A673 (cell line): ENCODE measurements at regions not wholly inside any gene's neighbourhood (a gene's known extent, or its start where the extent isn't known, plus 50 kb on each side); places are given as distances from the start of the nearest gene placed in this dataset.

Experiments
- EZH2 ChIP-seq: fragments of 200-600 bp; sonication (generic); IDR thresholded peaks from 2 replicates; pipeline ENCODE4 v1.6.1; 2017; ENCODE audit warnings: borderline replicate concordance, low read depth, mild to moderate bottlenecking, mixed read lengths, antibody characterized with exemption, low read length; ENCODE audit not compliant: poor library complexity, severe bottlenecking
- TF ChIP-seq, protein P1 (sequence below): fragments of 300-800, 200-600 bp; sonication (generic); conservative IDR thresholded peaks from 2 replicates; pipeline ENCODE4 v1.5.1; 2017; ENCODE audit warnings: low read depth, mild to moderate bottlenecking, antibody characterized with exemption, low read length, moderate library complexity, mixed read lengths

- TF ChIP-seq, protein P1, sequence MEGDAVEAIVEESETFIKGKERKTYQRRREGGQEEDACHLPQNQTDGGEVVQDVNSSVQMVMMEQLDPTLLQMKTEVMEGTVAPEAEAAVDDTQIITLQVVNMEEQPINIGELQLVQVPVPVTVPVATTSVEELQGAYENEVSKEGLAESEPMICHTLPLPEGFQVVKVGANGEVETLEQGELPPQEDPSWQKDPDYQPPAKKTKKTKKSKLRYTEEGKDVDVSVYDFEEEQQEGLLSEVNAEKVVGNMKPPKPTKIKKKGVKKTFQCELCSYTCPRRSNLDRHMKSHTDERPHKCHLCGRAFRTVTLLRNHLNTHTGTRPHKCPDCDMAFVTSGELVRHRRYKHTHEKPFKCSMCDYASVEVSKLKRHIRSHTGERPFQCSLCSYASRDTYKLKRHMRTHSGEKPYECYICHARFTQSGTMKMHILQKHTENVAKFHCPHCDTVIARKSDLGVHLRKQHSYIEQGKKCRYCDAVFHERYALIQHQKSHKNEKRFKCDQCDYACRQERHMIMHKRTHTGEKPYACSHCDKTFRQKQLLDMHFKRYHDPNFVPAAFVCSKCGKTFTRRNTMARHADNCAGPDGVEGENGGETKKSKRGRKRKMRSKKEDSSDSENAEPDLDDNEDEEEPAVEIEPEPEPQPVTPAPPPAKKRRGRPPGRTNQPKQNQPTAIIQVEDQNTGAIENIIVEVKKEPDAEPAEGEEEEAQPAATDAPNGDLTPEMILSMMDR = no peak
- TF ChIP-seq EZH2 = no peak
These were observed 232.8 kb upstream of the UMPS start for GRCh38 chr3:124497487-124497886.
